SK-N-DZ (cell line): ENCODE measurements at regions not wholly inside any gene's neighbourhood (a gene's known extent, or its start where the extent isn't known, plus 50 kb on each side); places are given as distances from the start of the nearest gene placed in this dataset.
"Not testable (repeated sequence)": the region's sequence is repeated elsewhere in the genome, so short reads cannot be mapped to it uniquely, and the experiment has no call there.

Source experiments
- DNase-seq: peaks from one replicate; pipeline ENCODE4 v3.0.0-alpha.2; 2015; ENCODE audit warnings: low spot score

- no peak for DNase-seq
Observed at GRCh38 chr4:149985981-149986380, 92.3 kb upstream of the DCLK2 start.

- DNase-seq, result no peak
Observed at GRCh38 chr4:149986917-149987316, 91.3 kb upstream of the DCLK2 start.

- peak; percentile 50 for DNase-seq
Observed at GRCh38 chr4:149987330-149988086, 90.7 kb upstream of the DCLK2 start.

GRCh38 chr4:149988087-149988410 is 90.2 kb upstream of the DCLK2 start:
- no peak for DNase-seq

- DNase-seq, result no peak
Observed at GRCh38 chr4:149993030-149993429, 85.2 kb upstream of the DCLK2 start.

- DNase-seq, result no peak
Observed at GRCh38 chr4:149995134-149995756, 83.0 kb upstream of the DCLK2 start.

- no peak for DNase-seq
Observed at GRCh38 chr4:149997881-149998421, 80.3 kb upstream of the DCLK2 start.

GRCh38 chr4:149999485-150000074 is 78.7 kb upstream of the DCLK2 start:
- peak; percentile 64 for DNase-seq

GRCh38 chr4:150001815-150002214 is 76.4 kb upstream of the DCLK2 start:
- no peak for DNase-seq

- DNase-seq, result no peak
Observed at GRCh38 chr4:150002561-150002960, 75.7 kb upstream of the DCLK2 start.

- DNase-seq, result no peak
Observed at GRCh38 chr4:150004481-150004880, 73.8 kb upstream of the DCLK2 start.

GRCh38 chr4:150005537-150005936 is 72.7 kb upstream of the DCLK2 start:
- no peak for DNase-seq

- DNase-seq, result no peak
Observed at GRCh38 chr4:150006197-150006596, 72.0 kb upstream of the DCLK2 start.

- DNase-seq, result no peak
Observed at GRCh38 chr4:150007512-150007911, 70.7 kb upstream of the DCLK2 start.

GRCh38 chr4:150008546-150008945 is 69.7 kb upstream of the DCLK2 start:
- no peak for DNase-seq

- DNase-seq, result no peak
Observed at GRCh38 chr4:150009533-150009932, 68.7 kb upstream of the DCLK2 start.

GRCh38 chr4:150010525-150011126 is 67.6 kb upstream of the DCLK2 start:
- DNase-seq, result peak; percentile 72

- no peak for DNase-seq
Observed at GRCh38 chr4:150012851-150013360, 65.3 kb upstream of the DCLK2 start.

- DNase-seq, result not testable (repeated sequence)
Observed at GRCh38 chr4:150015910-150016309, 62.3 kb upstream of the DCLK2 start.

- DNase-seq, result not testable (repeated sequence)
Observed at GRCh38 chr4:150016621-150017020, 61.6 kb upstream of the DCLK2 start.

- DNase-seq, result no peak
Observed at GRCh38 chr4:150018257-150018656, 60.0 kb upstream of the DCLK2 start.

GRCh38 chr4:150021483-150021882 is 56.8 kb upstream of the DCLK2 start:
- no peak for DNase-seq
